IPS-20b (cell line): ENCODE measurements at regions not wholly inside any gene's neighbourhood (a gene's known extent, or its start where the extent isn't known, plus 50 kb on each side); places are given as distances from the start of the nearest gene placed in this dataset.

ENCODE experiments used
- H3K27ac ChIP-seq: one replicate; pipeline ENCODE4 v1.5.1; 2013; ENCODE audit warnings: low read length
- H3K27me3 ChIP-seq: 2 replicates; pipeline ENCODE4 v1.6.1; 2013; ENCODE audit warnings: mild to moderate bottlenecking, low read length, inconsistent platforms; ENCODE audit not compliant: insufficient read depth
- H3K36me3 ChIP-seq: 2 replicates; pipeline ENCODE4 v1.6.1; 2013; ENCODE audit warnings: low read depth, mild to moderate bottlenecking, inconsistent platforms, low read length, moderate library complexity; ENCODE audit not compliant: insufficient read depth
- H3K4me1 ChIP-seq: 2 replicates; pipeline ENCODE4 v1.6.1; 2013; ENCODE audit warnings: mild to moderate bottlenecking, control low read depth, inconsistent platforms, low read length, moderate library complexity; ENCODE audit not compliant: insufficient read depth
- H3K4me3 ChIP-seq: 2 replicates; pipeline ENCODE4 v1.5.1; 2013; ENCODE audit warnings: mild to moderate bottlenecking, low read length, inconsistent platforms
- H3K9ac ChIP-seq: 2 replicates; pipeline ENCODE4 v1.6.1; 2013; ENCODE audit warnings: low read depth, mild to moderate bottlenecking, inconsistent platforms, low read length, moderate library complexity
- H3K9me3 ChIP-seq: 2 replicates; pipeline ENCODE4 v1.6.1; 2013; ENCODE audit warnings: mild to moderate bottlenecking, low read depth, low read length, inconsistent platforms; ENCODE audit not compliant: insufficient read depth

GRCh38 chr5:13566871-13567339 is 377.6 kb downstream of the DNAH5 start:
- H3K27ac ChIP-seq: no peak overlapping the region
- H3K9ac ChIP-seq: no peak overlapping the region
- H3K27me3 ChIP-seq: no peaks in the 10 kb centered on the region
- no peaks in the 10 kb centered on the region for H3K4me1 ChIP-seq
- H3K4me3 ChIP-seq: no peak overlapping the region
- H3K36me3 ChIP-seq: no peaks in the 10 kb centered on the region
- H3K9me3 ChIP-seq: no peaks in the 10 kb centered on the region

- no peaks in the 10 kb centered on the region for H3K36me3 ChIP-seq
- no peak overlapping the region for H3K4me3 ChIP-seq
- no peaks in the 10 kb centered on the region for H3K9me3 ChIP-seq
- H3K27me3 ChIP-seq: no peaks in the 10 kb centered on the region
- H3K4me1 ChIP-seq: no peaks in the 10 kb centered on the region
- no peak overlapping the region for H3K27ac ChIP-seq
- no peak overlapping the region for H3K9ac ChIP-seq
These were observed 386.1 kb downstream of the DNAH5 start for GRCh38 chr5:13558408-13558807.

GRCh38 chr5:13553896-13554295 is 390.6 kb downstream of the DNAH5 start:
- Histone ChIP-seq H3K4me3 (no peak overlapping the region), H3K27me3 (no peaks in the 10 kb centered on the region), H3K9me3 (no peaks in the 10 kb centered on the region), H3K27ac (no peak overlapping the region), H3K36me3 (no peaks in the 10 kb centered on the region), H3K4me1 (no peaks in the 10 kb centered on the region), H3K9ac (no peak overlapping the region)

- Histone ChIP-seq H3K27me3 (no peaks in the 10 kb centered on the region), H3K27ac (no peak overlapping the region), H3K36me3 (no peaks in the 10 kb centered on the region), H3K9ac (no peak overlapping the region), H3K9me3 (no peaks in the 10 kb centered on the region), H3K4me1 (no peaks in the 10 kb centered on the region), H3K4me3 (no peak overlapping the region)
These were observed 392.1 kb downstream of the DNAH5 start for GRCh38 chr5:13552361-13552760.

GRCh38 chr5:13551645-13552044 is 392.8 kb downstream of the DNAH5 start:
- Histone ChIP-seq H3K27ac (no peak overlapping the region), H3K4me1 (no peaks in the 10 kb centered on the region), H3K9me3 (no peaks in the 10 kb centered on the region), H3K9ac (no peak overlapping the region), H3K36me3 (no peaks in the 10 kb centered on the region), H3K4me3 (no peak overlapping the region), H3K27me3 (no peaks in the 10 kb centered on the region)

GRCh38 chr5:13540168-13540750 is 404.2 kb downstream of the DNAH5 start:
- Histone ChIP-seq H3K36me3 (no peaks in the 10 kb centered on the region), H3K9me3 (peaks cover 7% of the 10 kb centered on the region; the same call in 1 of the 2 replicates)

GRCh38 chr5:13536933-13537332 is 407.6 kb downstream of the DNAH5 start:
- no peak overlapping the region for H3K4me3 ChIP-seq
- H3K27me3 ChIP-seq: no peaks in the 10 kb centered on the region
- no peak overlapping the region for H3K27ac ChIP-seq
- H3K36me3 ChIP-seq: no peaks in the 10 kb centered on the region
- no peak overlapping the region for H3K9ac ChIP-seq
- H3K9me3 ChIP-seq: no peaks in the 10 kb centered on the region
- H3K4me1 ChIP-seq: peaks cover 11% of the 10 kb centered on the region; the same call in 1 of the 2 replicates

More at GRCh38 chr5:13540168-13540750, 404.2 kb downstream of the DNAH5 start:
- Histone ChIP-seq H3K9ac (no peak overlapping the region), H3K27me3 (no peaks in the 10 kb centered on the region), H3K27ac (no peak overlapping the region), H3K4me3 (no peak overlapping the region), H3K4me1 (peaks cover 11% of the 10 kb centered on the region; the same call in 1 of the 2 replicates)

GRCh38 chr5:13533833-13534232 is 410.7 kb downstream of the DNAH5 start:
- Histone ChIP-seq H3K4me1 (no peaks in the 10 kb centered on the region), H3K27ac (no peak overlapping the region), H3K4me3 (no peak overlapping the region), H3K27me3 (no peaks in the 10 kb centered on the region), H3K9me3 (no peaks in the 10 kb centered on the region), H3K36me3 (no peaks in the 10 kb centered on the region), H3K9ac (no peak overlapping the region)

- H3K36me3 ChIP-seq: no peaks in the 10 kb centered on the region
- no peak overlapping the region for H3K4me3 ChIP-seq
- no peak overlapping the region for H3K9ac ChIP-seq
- no peaks in the 10 kb centered on the region for H3K4me1 ChIP-seq
- no peak overlapping the region for H3K27ac ChIP-seq
- no peaks in the 10 kb centered on the region for H3K9me3 ChIP-seq
- H3K27me3 ChIP-seq: no peaks in the 10 kb centered on the region
These were observed 415.2 kb downstream of the DNAH5 start for GRCh38 chr5:13529300-13529699.

GRCh38 chr5:13524936-13525335 is 419.6 kb downstream of the DNAH5 start:
- Histone ChIP-seq H3K4me1 (no peaks in the 10 kb centered on the region), H3K36me3 (no peaks in the 10 kb centered on the region), H3K9me3 (no peaks in the 10 kb centered on the region), H3K4me3 (no peak overlapping the region), H3K27me3 (no peaks in the 10 kb centered on the region), H3K9ac (no peak overlapping the region), H3K27ac (no peak overlapping the region)

GRCh38 chr5:13519131-13519530 is 425.4 kb downstream of the DNAH5 start:
- no peaks in the 10 kb centered on the region for H3K4me1 ChIP-seq
- H3K9me3 ChIP-seq: no peaks in the 10 kb centered on the region
- H3K27me3 ChIP-seq: no peaks in the 10 kb centered on the region
- H3K36me3 ChIP-seq: no peaks in the 10 kb centered on the region
- no peak overlapping the region for H3K9ac ChIP-seq
- H3K27ac ChIP-seq: no peak overlapping the region
- H3K4me3 ChIP-seq: no peak overlapping the region

- Histone ChIP-seq H3K27ac (no peak overlapping the region), H3K4me3 (no peak overlapping the region), H3K36me3 (no peaks in the 10 kb centered on the region), H3K9ac (no peak overlapping the region), H3K27me3 (no peaks in the 10 kb centered on the region), H3K4me1 (no peaks in the 10 kb centered on the region), H3K9me3 (no peaks in the 10 kb centered on the region)
These were observed 428.3 kb downstream of the DNAH5 start for GRCh38 chr5:13516195-13516594.
